AG04449 (cell line): ENCODE measurements at regions not wholly inside any gene's neighbourhood (a gene's known extent, or its start where the extent isn't known, plus 50 kb on each side); places are given as distances from the start of the nearest gene placed in this dataset.
A peak's percentile ranks its signal among the peaks of the same experiment; 100 is the strongest.
"Not testable (repeated sequence)": the region's sequence is repeated elsewhere in the genome, so short reads cannot be mapped to it uniquely, and the experiment has no call there.

Experiments
- CTCF ChIA-PET: fragments of 350-600 bp; formaldehyde crosslinking; extraction: SDS; loops from one replicate; lab custom pipeline; 2021; ENCODE audit warnings: antibody characterized with exemption; lab: Yijun Ruan, JAX
- POLR2A ChIA-PET: fragments of 400-600, 350-600 bp; formaldehyde crosslinking; extraction: SDS; loops from one replicate; lab custom pipeline; 2020; ENCODE audit warnings: antibody characterized with exemption, inconsistent platforms; lab: Yijun Ruan, JAX
- DNase-seq: peaks from one replicate; pipeline ENCODE4 v3.0.0-alpha.2; 2010; ENCODE audit warnings: low read depth, low spot score
- H3K4me3 ChIP-seq: 2 replicates; pipeline ENCODE4 v1.5.1; 2011; ENCODE audit warnings: low read depth, mild to moderate bottlenecking, control low read depth, low read length
- TF ChIP-seq, protein P1 (sequence below): IDR thresholded peaks from one replicate; pipeline ENCODE4 v1.5.1; 2011; ENCODE audit warnings: mild to moderate bottlenecking, moderate library complexity, low read length, control low read depth, inconsistent platforms; ENCODE audit not compliant: insufficient read depth; ENCODE audit errors: missing control alignments

DNA sequence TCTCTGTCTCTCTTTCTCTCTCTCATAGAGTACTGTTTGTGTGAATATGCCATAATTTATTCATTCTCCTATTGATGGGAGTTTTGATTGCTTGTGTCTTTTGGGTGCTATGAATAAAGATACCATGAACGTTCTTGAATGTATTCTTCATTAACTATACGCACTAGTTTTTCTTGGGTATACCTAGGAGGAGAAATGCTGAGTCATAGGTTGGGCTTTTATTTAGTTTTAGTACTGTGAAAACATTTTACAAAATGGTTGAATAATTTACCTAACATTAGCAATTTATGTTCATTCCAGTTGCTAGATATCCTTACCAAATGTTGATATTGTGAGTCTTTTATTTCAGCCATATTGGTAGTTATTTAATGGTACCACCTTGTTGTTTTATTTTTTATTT is 192.5 kb downstream of the NPR3 start:
- no peak overlapping the region for H3K4me3 ChIP-seq
- TF ChIP-seq, protein P1, sequence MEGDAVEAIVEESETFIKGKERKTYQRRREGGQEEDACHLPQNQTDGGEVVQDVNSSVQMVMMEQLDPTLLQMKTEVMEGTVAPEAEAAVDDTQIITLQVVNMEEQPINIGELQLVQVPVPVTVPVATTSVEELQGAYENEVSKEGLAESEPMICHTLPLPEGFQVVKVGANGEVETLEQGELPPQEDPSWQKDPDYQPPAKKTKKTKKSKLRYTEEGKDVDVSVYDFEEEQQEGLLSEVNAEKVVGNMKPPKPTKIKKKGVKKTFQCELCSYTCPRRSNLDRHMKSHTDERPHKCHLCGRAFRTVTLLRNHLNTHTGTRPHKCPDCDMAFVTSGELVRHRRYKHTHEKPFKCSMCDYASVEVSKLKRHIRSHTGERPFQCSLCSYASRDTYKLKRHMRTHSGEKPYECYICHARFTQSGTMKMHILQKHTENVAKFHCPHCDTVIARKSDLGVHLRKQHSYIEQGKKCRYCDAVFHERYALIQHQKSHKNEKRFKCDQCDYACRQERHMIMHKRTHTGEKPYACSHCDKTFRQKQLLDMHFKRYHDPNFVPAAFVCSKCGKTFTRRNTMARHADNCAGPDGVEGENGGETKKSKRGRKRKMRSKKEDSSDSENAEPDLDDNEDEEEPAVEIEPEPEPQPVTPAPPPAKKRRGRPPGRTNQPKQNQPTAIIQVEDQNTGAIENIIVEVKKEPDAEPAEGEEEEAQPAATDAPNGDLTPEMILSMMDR = no peak
- POLR2A ChIA-PET = no interaction called here
- CTCF ChIA-PET = interaction anchor here (1.5 to 1.6 kb wide), 2 partner anchors 14 to 190 kb away, joined by 3 read pairs; no protein-coding TSS in a partner anchor
- no peak for DNase-seq

DNA sequence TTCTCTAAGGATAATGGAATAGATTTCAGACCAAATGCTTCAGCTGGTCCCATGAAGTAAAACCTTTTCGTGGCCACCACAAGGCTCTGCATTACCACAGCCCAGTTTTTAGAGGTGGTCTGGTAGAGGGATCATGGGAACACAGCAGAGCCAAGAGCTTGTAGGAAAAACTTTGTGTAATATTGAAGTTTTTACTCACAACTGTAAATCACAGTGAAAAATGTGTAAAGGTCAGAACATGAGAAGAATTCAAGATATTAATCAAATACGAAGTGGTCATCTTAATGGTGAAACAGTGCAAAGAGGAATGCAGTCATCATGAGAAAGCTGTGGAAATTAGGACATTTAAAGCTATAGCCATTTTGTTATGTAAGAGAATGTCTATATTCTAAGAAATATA is 197.5 kb downstream of the NPR3 start:
- H3K4me3 ChIP-seq = no peak overlapping the region
- TF ChIP-seq, protein P1 = no peak
- ChIA-PET CTCF (interaction anchor here (0.7 to 3.0 kb wide), 5 partner anchors 34 to 214 kb away, joined by 3 to 14 read pairs (median 3); no protein-coding TSS in a partner anchor), POLR2A (no interaction called here)
- no peak for DNase-seq

DNA sequence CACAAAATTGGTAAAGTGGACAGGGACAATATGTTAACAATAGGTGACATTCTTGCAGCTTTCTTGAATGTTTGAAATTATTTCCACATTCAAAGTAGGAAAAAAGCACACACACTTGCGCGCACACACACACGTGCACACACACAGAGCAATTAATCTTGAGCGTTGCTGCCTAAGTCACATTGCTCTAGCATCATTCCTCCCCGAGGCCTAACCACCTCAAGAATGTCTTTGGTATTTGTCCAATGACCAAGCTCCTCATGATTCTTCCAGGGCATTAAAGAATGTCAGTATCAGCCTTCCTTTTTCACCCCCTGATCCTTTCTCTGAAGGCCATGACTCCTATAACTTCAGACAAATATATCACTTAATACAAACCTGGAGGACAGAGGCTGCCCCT is 198.1 kb downstream of the NPR3 start:
- no peak overlapping the region for H3K4me3 ChIP-seq
- DNase-seq = peak; percentile 56
- CTCF ChIA-PET = interaction anchor here (0.7 to 3.0 kb wide), 4 partner anchors 34 to 201 kb away, joined by 3 to 14 read pairs (median 4); no protein-coding TSS in a partner anchor
- TF ChIP-seq, protein P1 = no peak
- POLR2A ChIA-PET = no interaction called here

DNA sequence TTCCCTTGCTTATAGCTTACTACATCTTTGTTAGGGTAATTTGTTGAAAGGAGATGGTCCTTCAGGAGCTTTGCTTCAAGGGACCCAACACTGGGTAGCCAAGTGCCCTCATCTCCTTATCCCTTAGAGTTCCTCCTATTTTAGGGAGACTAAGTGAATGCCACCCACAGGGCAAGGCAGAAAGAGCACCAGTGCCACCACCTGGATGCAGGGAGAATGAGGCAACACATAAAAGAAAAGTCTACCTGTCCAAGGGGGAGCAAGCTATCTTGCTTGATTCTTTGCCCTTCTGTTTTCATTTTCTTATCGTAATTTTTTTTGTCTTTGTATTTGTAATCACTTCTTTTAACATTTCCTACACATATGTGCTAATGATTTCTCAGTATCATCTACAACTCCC is 205.5 kb downstream of the NPR3 start:
- no peak for DNase-seq
- POLR2A ChIA-PET = interaction anchor here (1.2 kb wide), 1 partner anchor 201 kb away, joined by 3 read pairs; no protein-coding TSS in a partner anchor
- CTCF ChIA-PET = interaction anchor here (0.7 to 8.2 kb wide), 27 partner anchors 9 to 506 kb away, joined by 3 to 115 read pairs (median 3); partner anchors contain the start of gene NPR3
- H3K4me3 ChIP-seq = no peak overlapping the region
- TF ChIP-seq, protein P1 = peak; percentile 63

DNA sequence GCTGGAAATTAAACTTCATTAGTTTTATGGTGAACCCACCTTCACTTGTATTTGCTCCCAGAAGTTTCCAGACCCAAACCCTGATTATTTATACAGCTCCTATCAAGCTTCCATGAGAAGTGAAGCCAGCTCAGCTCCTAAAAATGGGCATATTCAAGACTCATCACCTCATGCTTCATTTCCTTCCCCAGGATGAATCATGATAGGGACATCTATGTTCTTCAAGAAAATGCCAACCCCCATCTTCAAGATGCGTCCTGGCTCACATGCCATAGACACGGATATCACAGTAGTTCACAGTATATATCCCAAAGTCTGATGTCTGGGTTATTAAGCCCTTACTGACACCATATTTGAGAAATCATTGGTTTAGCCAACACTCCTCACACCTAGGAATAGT is 217.6 kb downstream of the NPR3 start:
- no peak overlapping the region for H3K4me3 ChIP-seq
- TF ChIP-seq, protein P1 = no peak
- CTCF ChIA-PET = interaction anchor here (1.0 kb wide), 1 partner anchor 217 kb away, joined by 3 read pairs; the partner anchor contains the start of gene NPR3
- POLR2A ChIA-PET = no interaction called here
- no peak for DNase-seq

DNA sequence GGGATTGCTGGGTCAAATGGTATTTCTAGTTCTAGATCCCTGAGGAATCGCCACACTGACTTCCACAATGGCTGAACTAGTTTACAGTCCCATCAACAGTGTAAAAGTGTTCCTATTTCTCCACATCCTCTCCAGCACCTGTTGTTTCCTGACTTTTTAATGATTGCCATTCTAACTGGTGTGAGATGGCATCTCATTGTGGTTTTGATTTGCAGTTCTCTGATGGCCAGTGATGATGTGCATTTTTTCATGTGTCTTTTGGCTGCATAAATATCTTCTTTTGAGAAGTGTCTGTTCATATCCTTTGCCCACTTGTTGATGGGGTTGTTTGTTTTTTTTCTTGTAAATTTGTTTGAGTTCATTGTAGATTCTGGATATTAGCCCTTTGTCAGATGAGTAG is 220.3 kb downstream of the NPR3 start:
- POLR2A ChIA-PET, CTCF ChIA-PET: not testable (repeated sequence)

More for the DNA sequence above, 220.3 kb downstream of the NPR3 start:
- not testable (repeated sequence) for H3K4me3 ChIP-seq, DNase-seq
